ENCODE measurements at regions not wholly inside any gene's neighbourhood (a gene's known extent, or its start where the extent isn't known, plus 50 kb on each side); places are given as distances from the start of the nearest gene placed in this dataset.
"Not testable (repeated sequence)": the region's sequence is repeated elsewhere in the genome, so short reads cannot be mapped to it uniquely, and the experiment has no call there.

- Histone ChIP-seq H3K27ac (ENCODE audit: low read depth, low read length) (no peak overlapping the region), H3K27me3 (ENCODE audit: control insufficient read depth, insufficient read depth, low read length) (no peaks in the 10 kb centered on the region), H3K9ac (ENCODE audit: low read length) (no peak overlapping the region)
These were observed 211.1 kb downstream of the DMRTA1 start for GRCh38 chr9:22657713-22658112.

GRCh38 chr9:22658484-22658883 is 211.9 kb downstream of the DMRTA1 start:
- H3K27me3 ChIP-seq (ENCODE audit: control insufficient read depth, insufficient read depth, low read length); H3K9ac ChIP-seq (ENCODE audit: low read length): not testable (repeated sequence)

More at GRCh38 chr9:22657713-22658112, 211.1 kb downstream of the DMRTA1 start:
- Histone ChIP-seq H3K4me1 (ENCODE audit: control insufficient read depth, insufficient read depth, low read length) (no peaks in the 10 kb centered on the region), H3K36me3 (ENCODE audit: control insufficient read depth, insufficient read depth, low read length) (no peaks in the 10 kb centered on the region), H3K4me3 (ENCODE audit: low read length) (no peak overlapping the region)

DNA sequence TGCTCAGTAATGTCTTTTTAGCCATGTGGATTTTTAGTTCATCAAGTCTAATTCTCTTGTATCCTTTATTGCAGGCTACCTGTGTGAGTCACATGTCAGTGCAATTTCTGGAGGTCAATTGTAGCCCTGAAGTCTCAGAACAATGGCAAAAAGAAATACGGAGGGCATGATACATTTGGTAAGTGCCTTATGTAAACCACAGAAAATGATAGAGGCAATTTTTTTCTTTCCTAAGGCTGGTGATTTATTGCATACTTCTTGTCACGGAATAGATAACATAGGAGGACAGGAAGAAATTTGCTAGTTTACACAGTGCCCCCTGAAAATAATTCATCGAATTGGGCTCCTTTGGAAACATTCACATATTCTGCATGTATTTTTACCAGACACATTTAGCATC is 235.9 kb downstream of the DMRTA1 start:
- Histone ChIP-seq H3K4me1 (ENCODE audit: control insufficient read depth, insufficient read depth, low read length) (no peaks in the 10 kb centered on the region), H3K36me3 (ENCODE audit: control insufficient read depth, insufficient read depth, low read length) (no peaks in the 10 kb centered on the region), H3K4me3 (ENCODE audit: low read length) (no peak overlapping the region), H3K27ac (ENCODE audit: low read depth, low read length) (no peak overlapping the region), H3K9ac (ENCODE audit: low read length) (no peak overlapping the region), H3K27me3 (ENCODE audit: control insufficient read depth, insufficient read depth, low read length) (no peaks in the 10 kb centered on the region)

More at GRCh38 chr9:22658484-22658883, 211.9 kb downstream of the DMRTA1 start:
- H3K27ac ChIP-seq (ENCODE audit: low read depth, low read length); H3K4me1 ChIP-seq (ENCODE audit: control insufficient read depth, insufficient read depth, low read length); H3K4me3 ChIP-seq (ENCODE audit: low read length); H3K36me3 ChIP-seq (ENCODE audit: control insufficient read depth, insufficient read depth, low read length): not testable (repeated sequence)

- H3K27ac ChIP-seq (ENCODE audit: low read depth, low read length): no peak overlapping the region
- no peaks in the 10 kb centered on the region for H3K36me3 ChIP-seq (ENCODE audit: control insufficient read depth, insufficient read depth, low read length)
- no peak overlapping the region for H3K4me3 ChIP-seq (ENCODE audit: low read length)
- no peaks in the 10 kb centered on the region for H3K27me3 ChIP-seq (ENCODE audit: control insufficient read depth, insufficient read depth, low read length)
- no peaks in the 10 kb centered on the region for H3K4me1 ChIP-seq (ENCODE audit: control insufficient read depth, insufficient read depth, low read length)
- no peak overlapping the region for H3K9ac ChIP-seq (ENCODE audit: low read length)
These were observed 236.5 kb downstream of the DMRTA1 start for GRCh38 chr9:22682961-22683699.

DNA sequence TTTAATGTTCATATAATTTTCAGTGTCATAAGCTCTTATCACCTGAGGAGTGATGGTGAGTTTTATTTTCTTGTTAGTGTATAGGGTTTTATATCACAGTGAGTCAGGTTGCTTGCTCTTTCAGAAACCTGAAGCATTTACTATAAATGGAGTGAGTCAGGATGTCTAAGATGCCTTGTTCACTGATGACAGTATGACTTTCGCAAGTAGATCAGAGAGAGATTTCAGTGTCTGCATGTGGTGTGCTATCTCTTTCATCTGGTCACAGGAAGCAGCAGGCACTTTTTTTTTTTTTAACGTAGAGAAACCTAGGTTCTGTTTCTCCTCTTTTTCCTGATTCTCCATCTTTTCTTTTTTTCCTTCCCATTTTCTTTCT is 237.1 kb downstream of the DMRTA1 start:
- H3K4me1 ChIP-seq (ENCODE audit: control insufficient read depth, insufficient read depth, low read length): no peaks in the 10 kb centered on the region
- no peak overlapping the region for H3K27ac ChIP-seq (ENCODE audit: low read depth, low read length)
- no peaks in the 10 kb centered on the region for H3K36me3 ChIP-seq (ENCODE audit: control insufficient read depth, insufficient read depth, low read length)
- H3K27me3 ChIP-seq (ENCODE audit: control insufficient read depth, insufficient read depth, low read length): no peaks in the 10 kb centered on the region
- H3K4me3 ChIP-seq (ENCODE audit: low read length): no peak overlapping the region
- no peak overlapping the region for H3K9ac ChIP-seq (ENCODE audit: low read length)

- Histone ChIP-seq H3K27me3 (ENCODE audit: control insufficient read depth, insufficient read depth, low read length) (no peaks in the 10 kb centered on the region), H3K27ac (ENCODE audit: low read depth, low read length) (no peak overlapping the region), H3K36me3 (ENCODE audit: control insufficient read depth, insufficient read depth, low read length) (no peaks in the 10 kb centered on the region), H3K4me3 (ENCODE audit: low read length) (no peak overlapping the region), H3K9ac (ENCODE audit: low read length) (no peak overlapping the region), H3K4me1 (ENCODE audit: control insufficient read depth, insufficient read depth, low read length) (no peaks in the 10 kb centered on the region)
These were observed 246.5 kb downstream of the DMRTA1 start for GRCh38 chr9:22693156-22693555.

DNA sequence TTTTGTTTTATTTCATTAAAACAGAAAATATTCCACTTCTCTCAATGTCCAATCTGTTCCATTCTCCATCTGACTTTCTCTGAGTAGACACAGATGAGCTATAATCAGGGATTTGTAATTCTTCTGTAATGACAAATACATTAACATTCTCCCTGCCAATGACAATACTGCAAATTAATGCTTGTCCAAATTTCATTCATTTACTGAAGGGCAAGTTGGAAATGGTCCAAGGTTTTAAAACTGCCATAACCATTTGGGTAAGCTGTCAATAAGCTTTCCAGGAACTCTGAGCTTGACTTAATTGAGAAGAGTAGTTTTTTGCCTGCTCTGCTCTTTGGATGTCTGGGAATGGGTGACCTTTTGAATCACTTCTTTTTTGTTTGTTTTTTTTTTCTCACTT is 253.5 kb downstream of the DMRTA1 start:
- H3K4me3 ChIP-seq (ENCODE audit: low read length): no peak overlapping the region
- H3K36me3 ChIP-seq (ENCODE audit: control insufficient read depth, insufficient read depth, low read length): no peaks in the 10 kb centered on the region
- H3K4me1 ChIP-seq (ENCODE audit: control insufficient read depth, insufficient read depth, low read length): no peaks in the 10 kb centered on the region
- no peak overlapping the region for H3K9ac ChIP-seq (ENCODE audit: low read length)
- no peak overlapping the region for H3K27ac ChIP-seq (ENCODE audit: low read depth, low read length)
- H3K27me3 ChIP-seq (ENCODE audit: control insufficient read depth, insufficient read depth, low read length): no peaks in the 10 kb centered on the region

DNA sequence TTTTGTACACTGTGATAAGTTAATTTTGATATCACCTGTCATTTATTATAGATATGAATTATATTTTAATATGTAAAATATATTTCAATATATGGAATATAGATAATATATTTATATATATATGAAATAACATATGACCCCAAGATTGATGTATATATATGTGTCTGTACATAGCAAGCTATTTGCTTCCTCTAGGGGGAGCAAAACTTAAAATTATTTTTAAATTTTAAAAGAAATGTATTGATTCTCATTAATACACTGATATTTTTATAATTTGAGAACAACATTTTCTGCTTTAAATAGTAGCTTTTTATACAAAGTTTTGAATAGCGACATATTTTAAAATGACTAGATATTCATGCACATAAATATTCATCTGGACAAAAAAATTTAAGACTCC is 272.0 kb downstream of the DMRTA1 start:
- H3K4me1 ChIP-seq (ENCODE audit: control insufficient read depth, insufficient read depth, low read length): no peaks in the 10 kb centered on the region
- H3K27ac ChIP-seq (ENCODE audit: low read depth, low read length): no peak overlapping the region
- H3K27me3 ChIP-seq (ENCODE audit: control insufficient read depth, insufficient read depth, low read length): no peaks in the 10 kb centered on the region
- H3K36me3 ChIP-seq (ENCODE audit: control insufficient read depth, insufficient read depth, low read length): no peaks in the 10 kb centered on the region
- no peak overlapping the region for H3K9ac ChIP-seq (ENCODE audit: low read length)
- no peak overlapping the region for H3K4me3 ChIP-seq (ENCODE audit: low read length)

- Histone ChIP-seq H3K27ac (ENCODE audit: low read depth, low read length) (no peak overlapping the region), H3K36me3 (ENCODE audit: control insufficient read depth, insufficient read depth, low read length) (no peaks in the 10 kb centered on the region), H3K4me3 (ENCODE audit: low read length) (no peak overlapping the region), H3K4me1 (ENCODE audit: control insufficient read depth, insufficient read depth, low read length) (no peaks in the 10 kb centered on the region), H3K27me3 (ENCODE audit: control insufficient read depth, insufficient read depth, low read length) (no peaks in the 10 kb centered on the region), H3K9ac (ENCODE audit: low read length) (no peak overlapping the region)
These were observed 275.9 kb downstream of the DMRTA1 start for GRCh38 chr9:22722492-22722891.

GRCh38 chr9:22731786-22732185 is 285.2 kb downstream of the DMRTA1 start:
- no peak overlapping the region for H3K4me3 ChIP-seq (ENCODE audit: low read length)
- H3K4me1 ChIP-seq (ENCODE audit: control insufficient read depth, insufficient read depth, low read length): no peaks in the 10 kb centered on the region
- no peak overlapping the region for H3K9ac ChIP-seq (ENCODE audit: low read length)
- H3K36me3 ChIP-seq (ENCODE audit: control insufficient read depth, insufficient read depth, low read length): no peaks in the 10 kb centered on the region
- H3K27me3 ChIP-seq (ENCODE audit: control insufficient read depth, insufficient read depth, low read length): no peaks in the 10 kb centered on the region
- no peak overlapping the region for H3K27ac ChIP-seq (ENCODE audit: low read depth, low read length)

DNA sequence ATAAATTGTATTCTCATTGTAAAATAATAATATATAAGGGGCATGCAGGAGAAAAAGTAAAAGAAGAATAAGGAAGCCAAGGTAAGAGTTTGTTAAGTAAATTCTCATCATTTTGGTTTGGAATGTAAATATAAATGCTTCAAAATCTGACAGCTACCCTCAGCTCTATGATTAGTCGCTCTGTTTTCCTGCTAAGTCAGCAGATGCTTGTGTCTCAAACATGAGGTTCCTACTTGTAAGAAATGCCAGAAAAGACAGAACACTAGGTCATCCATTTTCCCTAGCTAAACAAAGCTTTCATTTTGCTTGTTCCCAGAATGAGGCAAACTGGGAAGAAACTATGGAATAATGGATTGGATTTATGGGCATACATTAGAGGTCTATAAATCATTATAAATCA is 293.1 kb downstream of the DMRTA1 start:
- no peak overlapping the region for H3K4me3 ChIP-seq (ENCODE audit: low read length)
- H3K36me3 ChIP-seq (ENCODE audit: control insufficient read depth, insufficient read depth, low read length): no peaks in the 10 kb centered on the region
- H3K9ac ChIP-seq (ENCODE audit: low read length): no peak overlapping the region
- no peaks in the 10 kb centered on the region for H3K27me3 ChIP-seq (ENCODE audit: control insufficient read depth, insufficient read depth, low read length)
- no peak overlapping the region for H3K27ac ChIP-seq (ENCODE audit: low read depth, low read length)
- no peaks in the 10 kb centered on the region for H3K4me1 ChIP-seq (ENCODE audit: control insufficient read depth, insufficient read depth, low read length)

GRCh38 chr9:22740781-22741180 is 294.2 kb downstream of the DMRTA1 start:
- no peak overlapping the region for H3K9ac ChIP-seq (ENCODE audit: low read length)
- no peaks in the 10 kb centered on the region for H3K36me3 ChIP-seq (ENCODE audit: control insufficient read depth, insufficient read depth, low read length)
- no peak overlapping the region for H3K27ac ChIP-seq (ENCODE audit: low read depth, low read length)
- no peak overlapping the region for H3K4me3 ChIP-seq (ENCODE audit: low read length)
- no peaks in the 10 kb centered on the region for H3K27me3 ChIP-seq (ENCODE audit: control insufficient read depth, insufficient read depth, low read length)
- H3K4me1 ChIP-seq (ENCODE audit: control insufficient read depth, insufficient read depth, low read length): no peaks in the 10 kb centered on the region

- no peaks in the 10 kb centered on the region for H3K36me3 ChIP-seq (ENCODE audit: control insufficient read depth, insufficient read depth, low read length)
- no peaks in the 10 kb centered on the region for H3K27me3 ChIP-seq (ENCODE audit: control insufficient read depth, insufficient read depth, low read length)
- H3K9ac ChIP-seq (ENCODE audit: low read length): no peak overlapping the region
- H3K4me3 ChIP-seq (ENCODE audit: low read length): no peak overlapping the region
- H3K27ac ChIP-seq (ENCODE audit: low read depth, low read length): no peak overlapping the region
- H3K4me1 ChIP-seq (ENCODE audit: control insufficient read depth, insufficient read depth, low read length): no peaks in the 10 kb centered on the region
These were observed 295.8 kb downstream of the DMRTA1 start for GRCh38 chr9:22742401-22742800.
